HG02610 (cell line): ENCODE measurements at regions not wholly inside any gene's neighbourhood (a gene's known extent, or its start where the extent isn't known, plus 50 kb on each side); places are given as distances from the start of the nearest gene placed in this dataset.

ENCODE experiments used
- ATAC-seq: cut with Tn5 transposase; IDR thresholded peaks from one replicate; pipeline ENCODE4 v1.9.1; 2021; ENCODE audit warnings: mild to moderate bottlenecking, moderate library complexity; ENCODE audit not compliant: unreplicated experiment

- ATAC-seq, result no peak
Measured at GRCh38 chr15:55031727-55032126, 165.0 kb downstream of the RSL24D1 start.

GRCh38 chr15:55026381-55026780 is 170.4 kb downstream of the RSL24D1 start:
- ATAC-seq, result no peak

GRCh38 chr15:55017635-55018034 is 179.1 kb downstream of the RSL24D1 start:
- ATAC-seq, result no peak

- no peak for ATAC-seq
Measured at GRCh38 chr15:55016225-55016624, 180.5 kb downstream of the RSL24D1 start.

GRCh38 chr15:55015093-55015445 is 181.7 kb downstream of the RSL24D1 start:
- no peak for ATAC-seq

- no peak for ATAC-seq
Measured at GRCh38 chr15:55014391-55015092, 182.2 kb downstream of the RSL24D1 start.

- no peak for ATAC-seq
Measured at GRCh38 chr15:55008421-55008820, 188.3 kb downstream of the RSL24D1 start.

GRCh38 chr15:55007561-55007960 is 189.2 kb downstream of the RSL24D1 start:
- ATAC-seq, result no peak

GRCh38 chr15:55005679-55006078 is 191.1 kb downstream of the RSL24D1 start:
- no peak for ATAC-seq

GRCh38 chr15:55003965-55004873 is 192.5 kb downstream of the RSL24D1 start:
- ATAC-seq, result no peak

- ATAC-seq, result no peak
Measured at GRCh38 chr15:54998661-54999060, 198.1 kb downstream of the RSL24D1 start.

- no peak for ATAC-seq
Measured at GRCh38 chr15:54990793-54991192, 205.9 kb downstream of the RSL24D1 start.

GRCh38 chr15:54987881-54988280 is 208.9 kb downstream of the RSL24D1 start:
- ATAC-seq, result no peak

GRCh38 chr15:54979964-54980363 is 216.8 kb downstream of the RSL24D1 start:
- no peak for ATAC-seq

GRCh38 chr15:54962637-54963036 is 234.1 kb downstream of the RSL24D1 start:
- ATAC-seq, result no peak

GRCh38 chr15:54960266-54960665 is 236.5 kb downstream of the RSL24D1 start:
- ATAC-seq, result no peak

- no peak for ATAC-seq
Measured at GRCh38 chr15:54941417-54941816, 255.3 kb downstream of the RSL24D1 start.

- no peak for ATAC-seq
Measured at GRCh38 chr15:54917312-54917711, 279.4 kb downstream of the RSL24D1 start.

GRCh38 chr15:54915380-54915779 is 281.4 kb downstream of the RSL24D1 start:
- no peak for ATAC-seq

GRCh38 chr15:54884312-54884711 is 312.4 kb downstream of the RSL24D1 start:
- no peak for ATAC-seq

GRCh38 chr15:54859982-54860381 is 336.8 kb downstream of the RSL24D1 start:
- ATAC-seq, result no peak

- ATAC-seq, result no peak
Measured at GRCh38 chr15:54854667-54855066, 342.1 kb downstream of the RSL24D1 start.
